ENCODE measurements at regions not wholly inside any gene's neighbourhood (a gene's known extent, or its start where the extent isn't known, plus 50 kb on each side); places are given as distances from the start of the nearest gene placed in this dataset.
"Not testable (repeated sequence)": the region's sequence is repeated elsewhere in the genome, so short reads cannot be mapped to it uniquely, and the experiment has no call there.

DNA sequence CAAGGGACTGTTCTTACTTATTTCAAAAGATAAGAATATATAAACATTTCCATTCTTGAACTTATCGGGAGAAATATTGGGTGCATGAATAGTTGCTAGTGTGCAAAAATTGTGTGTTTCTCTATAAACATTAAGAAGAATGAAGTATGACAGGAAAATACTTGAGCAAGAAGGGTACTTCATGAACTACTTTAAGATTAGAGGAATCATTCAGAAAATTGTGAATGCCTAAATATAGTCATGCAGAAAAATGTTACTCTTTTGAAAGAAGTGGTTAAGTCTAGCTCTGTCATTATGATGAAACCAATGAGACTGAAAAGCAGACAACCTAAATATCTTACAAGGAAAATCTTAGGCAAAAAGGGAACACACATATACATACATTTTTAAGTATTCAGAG, 207.8 kb upstream of the PCDH18 start:
- DNase-seq (ENCODE audit: low read depth in 3 of 3), result no peak

DNA sequence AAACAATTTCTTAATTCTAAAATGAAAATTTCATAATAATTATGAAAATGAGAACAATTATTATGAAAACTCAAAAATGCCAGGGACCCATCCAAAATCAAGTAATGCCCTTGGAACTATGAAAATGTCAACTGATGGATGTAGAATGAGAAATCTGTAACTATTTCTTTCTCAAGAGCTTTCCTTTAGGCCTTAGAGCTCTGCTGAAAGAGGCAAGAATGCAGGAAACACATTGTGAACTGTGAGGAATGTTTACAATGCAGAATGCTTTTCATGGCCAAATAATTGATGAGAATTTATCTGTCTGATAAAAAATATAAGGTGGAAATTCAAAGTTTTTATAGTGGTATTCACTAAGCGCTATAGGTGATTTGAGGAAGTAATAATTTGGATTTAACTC, 207.1 kb upstream of the PCDH18 start:
- no peak for DNase-seq (ENCODE audit: low read depth in 3 of 3)

DNA sequence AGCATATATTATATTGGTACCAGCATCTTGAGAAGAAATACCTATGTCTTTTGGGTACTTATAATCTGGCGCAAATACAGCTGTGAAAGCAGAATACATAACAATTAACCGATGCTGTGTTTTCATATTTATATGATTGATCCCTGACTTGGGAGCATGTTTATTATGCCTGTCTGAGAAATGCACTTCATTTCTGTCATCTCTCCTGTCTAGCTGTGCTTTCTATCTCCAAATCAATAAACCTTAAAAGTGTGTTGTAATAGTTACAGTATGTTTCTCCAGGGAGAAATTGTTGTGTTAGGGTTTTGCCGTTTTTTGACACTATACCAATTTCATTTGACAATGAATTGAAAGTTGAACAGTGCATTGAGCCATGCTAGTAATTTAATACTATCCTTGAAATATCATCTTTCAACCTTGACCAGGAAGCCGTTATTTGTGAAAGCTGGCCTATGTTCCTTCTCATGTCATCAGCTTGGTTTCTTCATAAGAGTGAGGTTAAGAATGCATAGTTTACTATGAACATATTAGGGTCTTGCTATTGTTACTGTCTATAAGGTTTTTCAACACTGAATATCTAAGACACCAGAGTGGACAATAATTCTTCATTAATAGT, 206.2 kb upstream of the PCDH18 start:
- DNase-seq (ENCODE audit: low read depth in 3 of 3), result no peak

DNA sequence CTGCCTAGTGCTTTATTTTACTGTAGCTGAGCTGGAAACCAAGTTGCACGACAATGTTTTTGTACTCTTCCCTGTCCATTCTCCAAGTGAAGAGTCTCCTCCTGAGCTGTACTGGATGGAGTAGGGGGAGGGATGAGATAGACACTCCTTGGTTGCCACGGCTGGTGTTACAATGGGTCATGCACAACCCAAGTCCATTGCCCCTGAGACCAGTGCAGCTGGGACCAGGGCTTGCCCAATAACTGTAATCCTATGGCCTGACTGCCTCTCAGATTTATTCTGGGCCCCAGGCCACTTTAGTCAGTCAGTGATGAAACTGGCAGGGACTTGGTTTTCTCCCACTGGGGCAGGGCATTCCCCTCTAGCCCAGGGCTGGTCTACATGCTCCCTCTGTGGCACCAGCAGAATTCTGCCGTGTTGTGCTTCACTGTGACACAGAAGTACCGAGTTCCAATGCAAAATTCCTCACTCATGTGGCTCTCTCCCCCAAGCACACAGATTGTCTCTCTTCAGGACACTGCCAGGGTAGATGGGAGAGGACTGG, 203.3 kb upstream of the PCDH18 start:
- DNase-seq (ENCODE audit: low read depth in 3 of 3), result no peak

DNA sequence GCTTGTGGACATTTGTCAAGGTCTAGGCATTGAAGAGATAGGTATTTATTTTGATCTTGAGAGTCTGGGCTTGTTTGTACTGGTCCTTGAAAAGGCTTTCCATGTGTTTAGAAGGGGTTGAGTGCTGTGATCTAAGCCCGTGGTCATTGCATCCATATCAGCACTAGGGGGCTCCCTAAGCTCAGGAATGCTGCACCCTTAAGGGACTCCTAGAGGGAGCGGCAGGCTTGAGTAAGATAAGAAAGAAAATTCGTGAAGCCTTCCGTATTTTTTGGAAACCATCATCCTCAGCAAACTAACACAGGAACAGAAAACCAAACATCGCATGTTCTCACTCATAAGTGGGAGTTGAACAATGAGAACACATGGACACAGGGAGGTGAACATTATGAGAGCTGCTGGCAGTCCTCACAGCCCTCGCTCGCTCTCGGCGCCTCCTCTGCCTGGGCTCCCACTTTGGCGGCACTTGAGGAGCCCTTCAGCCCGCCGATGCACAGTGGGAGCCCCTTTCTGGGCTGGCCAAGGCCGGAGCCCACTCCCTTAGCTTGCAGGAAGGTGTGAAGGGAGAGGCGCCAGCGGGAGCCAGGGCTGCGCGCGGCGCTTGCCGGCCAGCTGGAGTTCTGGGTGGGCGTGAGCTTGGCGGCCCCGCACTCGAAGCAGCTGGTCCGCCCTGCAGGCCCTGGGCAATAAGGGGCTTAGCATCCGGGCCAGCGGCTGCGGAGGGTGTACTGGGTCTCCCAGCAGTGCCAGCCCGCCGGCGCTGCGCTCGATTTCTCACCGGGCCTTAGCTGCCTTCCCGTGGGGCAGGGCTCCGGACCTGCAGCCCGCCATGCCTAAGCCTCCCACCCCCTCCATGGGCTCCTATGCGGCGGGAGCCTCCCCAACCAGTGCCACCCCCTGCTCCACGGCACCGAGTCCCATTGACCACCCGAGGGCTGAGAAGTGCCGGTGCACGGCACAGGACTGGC, 201.2 kb upstream of the PCDH18 start:
- not testable (repeated sequence) for DNase-seq (ENCODE audit: low read depth in 3 of 3)

DNA sequence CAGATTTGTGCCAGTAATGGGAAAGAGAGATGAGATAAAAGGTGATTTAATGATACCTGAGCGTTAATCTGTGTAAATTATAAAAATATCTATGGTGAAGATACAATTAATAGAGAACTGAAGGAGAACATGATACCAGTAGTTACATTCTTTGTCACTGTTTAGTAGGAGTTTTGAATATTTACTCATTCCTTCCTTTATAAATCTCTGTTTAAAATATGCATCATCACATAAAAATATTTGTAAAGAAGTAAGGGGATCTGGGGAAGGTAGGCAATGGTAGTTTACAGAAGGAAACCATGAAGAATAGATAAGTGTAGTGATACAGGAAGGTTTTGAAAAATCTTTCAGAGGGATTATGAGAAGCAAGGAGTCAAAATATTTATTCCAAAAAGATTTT, 190.6 kb upstream of the PCDH18 start:
- no peak for DNase-seq (ENCODE audit: low read depth in 3 of 3)

DNA sequence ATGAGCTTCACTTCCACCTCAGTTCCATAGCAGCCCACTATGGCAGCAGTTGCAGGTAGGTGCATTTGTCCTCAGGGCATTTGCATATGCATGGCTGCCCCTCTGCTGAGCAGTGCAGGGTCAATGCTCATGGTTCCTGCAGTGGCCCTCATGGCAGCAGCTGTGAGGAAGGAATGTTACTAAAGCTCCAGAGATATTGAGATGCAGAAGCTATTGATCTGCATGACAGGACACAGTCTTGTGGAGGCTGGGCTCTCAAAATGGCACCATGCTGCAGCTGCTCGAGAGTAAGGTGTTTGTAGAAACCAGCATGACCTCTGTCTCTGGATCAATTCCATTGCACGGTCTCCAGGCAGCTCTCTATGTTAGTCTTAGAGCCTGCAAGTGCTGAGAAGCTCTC, 179.2 kb upstream of the PCDH18 start:
- no peak for DNase-seq (ENCODE audit: low read depth in 3 of 3)

DNA sequence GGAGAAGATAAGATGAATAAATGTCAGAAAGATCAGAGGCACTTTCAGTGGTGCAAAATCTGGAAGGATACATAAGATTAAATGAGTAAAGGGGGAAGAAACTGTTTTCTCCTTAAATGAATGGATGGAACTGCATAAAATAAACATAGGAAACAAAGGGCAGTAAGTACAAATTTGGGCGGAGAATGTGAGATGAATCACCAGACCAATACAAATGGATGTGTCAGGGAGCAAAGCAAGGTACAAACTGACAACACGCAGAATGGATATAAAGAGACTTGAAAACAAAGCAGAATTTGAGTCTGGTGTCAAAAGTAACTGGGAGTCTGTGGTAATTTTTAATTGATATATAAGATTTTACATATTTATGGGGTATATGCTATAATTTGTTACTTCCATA, 175.3 kb upstream of the PCDH18 start:
- DNase-seq (ENCODE audit: low read depth in 3 of 3), result no peak

DNA sequence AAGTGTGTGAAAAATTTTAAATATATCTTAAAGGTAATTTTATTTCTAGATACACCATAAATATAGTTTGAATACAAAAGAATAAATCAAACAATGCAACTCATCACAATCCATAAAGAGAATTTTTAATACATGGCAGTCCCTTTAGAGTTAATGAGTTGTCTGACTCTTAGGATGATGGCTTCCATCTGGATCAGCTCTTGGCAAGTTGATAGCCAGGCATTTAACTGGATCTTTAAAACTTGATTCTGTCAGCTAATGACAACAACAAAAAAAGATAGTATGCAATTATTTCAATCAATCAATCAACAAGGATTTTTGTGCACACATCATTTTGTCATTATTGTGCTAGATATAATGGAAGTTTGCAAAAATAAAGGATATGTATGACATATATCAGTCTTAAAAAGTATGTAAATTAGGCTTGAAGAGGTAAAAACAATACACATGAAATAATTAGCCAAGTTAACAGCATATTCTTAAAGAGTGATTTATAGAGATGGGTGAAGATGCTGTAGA, 174.9 kb upstream of the PCDH18 start:
- DNase-seq (ENCODE audit: low read depth in 3 of 3), result no peak

DNA sequence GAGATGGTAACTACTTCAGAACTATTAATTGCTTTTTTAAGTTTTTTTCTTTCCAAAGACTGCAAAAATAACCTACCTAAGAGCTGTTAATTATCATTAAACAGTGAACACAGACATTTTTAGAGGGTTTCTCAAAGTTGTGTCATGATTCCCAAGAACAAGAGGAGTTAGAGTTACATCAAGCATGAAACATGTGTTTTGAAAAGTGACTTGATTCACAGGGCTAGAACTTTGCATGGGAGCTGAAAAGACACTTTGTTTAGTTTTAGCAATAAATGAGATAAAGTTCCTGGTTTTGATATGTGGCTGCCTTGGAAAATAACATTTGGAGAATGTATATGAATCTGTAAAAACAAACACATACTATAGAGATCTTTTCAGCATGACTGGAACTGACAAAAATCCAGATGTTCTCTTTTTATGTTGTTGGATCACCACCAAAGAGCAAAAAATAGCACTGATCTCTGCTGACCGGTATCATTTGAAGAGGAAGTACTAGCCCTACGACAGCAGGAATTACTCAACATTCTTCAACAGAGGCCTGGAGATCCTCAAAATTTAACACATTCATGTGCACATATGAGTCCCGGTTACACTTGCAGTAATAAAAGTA, 173.0 kb upstream of the PCDH18 start:
- DNase-seq (ENCODE audit: low read depth in 3 of 3), result no peak

DNA sequence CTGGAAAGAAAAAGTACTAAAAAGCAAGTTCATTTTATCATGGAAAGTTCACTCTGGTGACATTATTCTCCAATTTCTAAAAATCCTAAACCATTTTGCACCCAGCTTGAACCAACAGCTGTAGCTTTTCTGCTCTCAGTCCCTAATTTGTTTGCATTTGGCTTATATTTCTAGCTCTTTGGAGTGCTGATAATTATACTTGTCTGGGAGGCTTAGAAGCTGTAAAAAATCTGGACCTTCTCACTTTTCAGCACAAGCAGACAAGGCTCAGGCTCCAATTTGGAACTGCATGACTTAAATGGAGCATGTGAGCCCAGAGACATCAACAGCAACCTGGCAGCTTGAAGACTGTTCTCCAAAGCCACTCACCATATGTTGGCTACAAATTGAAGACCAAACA, 170.9 kb upstream of the PCDH18 start:
- no peak for DNase-seq (ENCODE audit: low read depth in 3 of 3)

DNA sequence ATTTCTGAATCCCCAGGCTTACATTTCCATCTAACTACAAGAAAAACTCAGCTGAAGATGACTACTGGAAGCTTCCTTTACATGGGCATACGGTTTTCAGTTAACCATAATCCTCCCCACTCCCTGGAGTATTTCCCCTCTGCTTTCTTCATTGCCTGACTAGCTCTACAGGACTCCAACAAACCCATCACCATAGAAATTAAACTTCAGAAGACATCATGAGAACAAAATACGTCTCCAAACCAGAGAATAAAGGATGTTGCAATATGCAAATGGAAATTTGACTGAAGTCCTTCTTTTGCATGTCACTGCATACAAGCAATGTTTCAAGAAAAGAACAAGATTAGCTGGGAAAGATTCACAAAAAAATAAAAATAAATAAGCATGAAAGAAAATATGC, 170.2 kb upstream of the PCDH18 start:
- no peak for DNase-seq (ENCODE audit: low read depth in 3 of 3)

DNA sequence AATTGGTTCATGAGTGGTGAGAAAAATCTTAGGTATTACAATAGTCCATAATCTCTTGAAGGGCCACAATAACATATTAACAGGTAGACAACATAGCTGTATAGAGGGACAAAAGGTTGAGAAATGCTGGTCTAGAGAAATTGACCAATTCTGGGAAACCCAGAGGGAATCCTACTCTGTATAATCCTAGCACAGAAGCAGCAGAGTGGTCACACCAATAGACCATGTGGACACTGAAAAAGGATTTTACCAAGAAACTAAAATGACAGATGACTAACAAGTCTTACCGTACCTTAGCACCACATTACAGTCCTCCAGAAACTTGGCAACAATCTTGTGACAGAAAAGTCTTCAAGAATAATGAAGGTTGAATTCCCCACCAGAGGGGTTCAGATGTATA, 169.1 kb upstream of the PCDH18 start:
- DNase-seq (ENCODE audit: low read depth in 3 of 3), result no peak

DNA sequence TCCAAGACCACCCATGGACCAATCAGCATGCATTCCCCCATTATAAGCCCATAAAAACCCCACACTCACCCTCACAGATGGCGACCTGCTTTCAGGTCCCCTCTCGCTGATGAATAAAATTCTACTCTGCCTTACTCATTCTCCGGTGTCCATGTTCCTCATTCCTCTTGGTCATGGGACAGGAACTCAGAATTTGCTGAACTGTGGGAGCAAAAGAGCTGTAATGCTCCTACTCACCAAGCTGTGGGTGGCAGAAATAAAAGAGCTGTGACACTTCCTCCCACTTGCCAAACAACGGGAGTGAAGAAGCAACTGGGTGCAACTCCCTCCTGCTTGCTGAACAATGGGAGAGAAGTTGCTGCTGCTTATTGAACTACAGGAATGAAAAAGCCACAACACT, 168.5 kb upstream of the PCDH18 start:
- DNase-seq (ENCODE audit: low read depth in 3 of 3), result no peak

DNA sequence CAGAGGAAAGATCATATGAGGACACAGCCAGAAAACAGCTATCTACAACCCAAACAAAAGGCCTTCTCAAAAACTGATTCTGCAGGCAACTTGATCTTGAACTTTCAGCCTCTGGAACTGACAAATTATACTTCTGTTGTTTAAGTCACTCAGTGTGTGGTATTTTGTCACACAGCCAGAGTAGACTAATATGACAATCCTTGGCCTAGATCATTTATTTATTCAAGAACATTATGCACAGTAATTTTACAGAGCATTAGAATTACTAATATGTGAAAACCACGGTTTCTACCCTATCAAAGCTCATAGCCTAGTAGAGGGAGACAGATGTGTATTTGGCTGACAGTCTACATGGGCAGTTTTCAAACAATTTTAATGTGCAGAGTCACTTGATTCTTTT, 167.8 kb upstream of the PCDH18 start:
- DNase-seq (ENCODE audit: low read depth in 3 of 3), result no peak

DNA sequence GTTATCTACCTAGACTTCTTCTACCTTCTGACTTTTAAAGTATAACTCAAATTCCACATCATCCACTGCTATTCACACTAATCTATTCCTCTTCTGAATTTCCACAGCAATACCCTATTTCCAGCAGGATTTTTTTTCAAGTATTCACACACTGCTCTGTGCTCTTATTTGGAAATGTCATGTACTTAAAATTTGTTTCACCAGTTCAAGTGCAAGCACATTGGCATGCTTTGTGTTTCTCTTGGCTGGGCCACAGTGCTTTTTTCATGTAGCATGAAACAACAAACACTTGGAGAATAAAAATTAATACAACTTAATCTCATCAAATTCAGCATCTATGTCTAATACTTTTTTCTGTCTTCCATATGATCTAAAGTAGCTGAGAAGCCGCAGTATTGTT, 161.8 kb upstream of the PCDH18 start:
- DNase-seq (ENCODE audit: low read depth in 3 of 3), result no peak

DNA sequence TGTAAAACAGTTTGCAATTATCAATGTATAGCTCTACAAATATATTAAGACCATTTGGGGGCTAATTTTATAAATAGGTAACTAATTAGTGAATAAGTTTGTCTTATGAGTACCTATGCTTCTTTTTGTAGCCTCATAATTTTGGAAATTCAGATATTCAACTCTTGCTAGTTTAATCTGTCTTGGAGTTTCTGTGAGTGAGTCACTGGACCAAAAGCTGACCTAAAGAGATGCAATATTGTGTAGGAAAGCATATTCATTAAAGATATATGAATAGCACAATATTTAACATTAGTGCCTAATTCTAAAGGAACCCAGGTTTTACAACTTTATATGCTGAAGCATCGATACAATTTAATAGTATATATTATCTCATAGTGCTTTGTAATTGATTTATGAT, 161.3 kb upstream of the PCDH18 start:
- DNase-seq (ENCODE audit: low read depth in 3 of 3), result no peak

DNA sequence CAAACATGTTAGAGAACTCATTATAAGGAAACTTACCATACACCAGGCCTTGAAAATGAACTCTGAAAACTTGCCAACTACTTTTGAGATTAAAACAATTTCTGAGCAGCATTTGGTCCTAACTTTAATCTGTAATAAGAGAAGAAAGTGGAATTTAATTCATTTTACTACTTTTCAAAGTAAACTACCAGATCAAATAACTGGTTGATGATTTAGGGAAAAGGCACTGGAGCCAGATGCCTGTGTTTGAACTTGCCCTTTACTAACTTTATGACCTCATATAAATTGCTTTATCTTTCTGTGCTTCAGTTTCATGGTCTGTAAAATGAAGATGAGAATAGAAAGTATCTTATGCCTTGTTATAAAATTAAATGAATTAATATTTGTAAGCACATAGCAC, 159.9 kb upstream of the PCDH18 start:
- DNase-seq (ENCODE audit: low read depth in 3 of 3), result no peak

DNA sequence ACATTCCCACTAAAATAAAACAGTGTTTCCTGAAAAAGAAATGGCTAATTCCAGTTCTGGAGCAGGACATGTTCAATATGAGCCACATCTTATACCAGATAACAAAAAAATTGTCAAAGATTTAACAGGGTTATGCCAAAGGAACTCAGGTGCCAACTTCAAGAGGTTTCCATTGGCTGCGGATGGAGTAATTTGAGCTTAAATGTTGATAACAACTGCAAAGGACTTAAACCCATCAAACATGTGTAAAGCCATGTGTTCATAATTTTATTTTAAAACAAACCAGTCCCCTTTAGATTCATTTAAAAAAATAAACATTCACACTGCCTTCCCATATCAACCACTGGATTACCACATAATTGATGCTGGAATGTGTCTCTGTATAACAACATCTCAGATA, 156.4 kb upstream of the PCDH18 start:
- DNase-seq (ENCODE audit: low read depth in 3 of 3), result no peak

DNA sequence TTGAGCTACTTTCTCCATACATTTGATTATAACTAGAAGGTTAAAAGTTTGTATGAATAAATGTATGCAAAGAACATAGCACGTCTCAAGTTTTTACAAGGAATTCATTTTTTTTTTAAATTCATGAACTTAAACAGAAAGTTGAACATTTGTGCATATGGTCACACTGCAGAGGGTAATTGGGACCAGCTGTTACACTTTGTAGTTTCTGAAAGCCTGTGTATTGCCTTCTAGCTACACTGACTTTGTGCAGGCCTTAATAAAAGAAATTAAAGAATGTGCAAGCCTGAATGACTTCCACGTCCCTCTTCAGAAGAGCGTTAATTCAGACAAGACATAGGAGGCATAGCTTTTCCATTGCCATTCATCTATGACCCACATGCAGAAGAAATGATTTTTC, 153.1 kb upstream of the PCDH18 start:
- no peak for DNase-seq (ENCODE audit: low read depth in 3 of 3)

DNA sequence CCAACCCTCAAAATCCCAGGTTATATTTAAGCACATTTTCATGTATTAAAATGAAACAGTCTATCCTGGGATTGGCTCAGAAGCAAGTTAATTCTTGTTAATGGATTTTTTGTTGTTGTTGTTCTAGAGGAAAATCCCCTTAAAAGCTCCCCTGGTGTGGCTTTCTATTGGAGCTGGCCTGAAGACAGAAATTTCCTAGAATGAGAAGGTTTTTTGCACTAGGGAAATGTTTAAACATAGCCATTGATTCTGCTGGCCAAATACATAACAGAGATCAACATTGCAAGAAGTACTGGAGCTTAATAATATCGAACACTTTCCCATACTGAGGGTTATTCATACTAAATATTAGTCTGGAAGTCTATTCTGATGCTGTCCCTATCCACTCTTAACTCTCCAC, 148.8 kb upstream of the PCDH18 start:
- no peak for DNase-seq (ENCODE audit: low read depth in 3 of 3)

DNA sequence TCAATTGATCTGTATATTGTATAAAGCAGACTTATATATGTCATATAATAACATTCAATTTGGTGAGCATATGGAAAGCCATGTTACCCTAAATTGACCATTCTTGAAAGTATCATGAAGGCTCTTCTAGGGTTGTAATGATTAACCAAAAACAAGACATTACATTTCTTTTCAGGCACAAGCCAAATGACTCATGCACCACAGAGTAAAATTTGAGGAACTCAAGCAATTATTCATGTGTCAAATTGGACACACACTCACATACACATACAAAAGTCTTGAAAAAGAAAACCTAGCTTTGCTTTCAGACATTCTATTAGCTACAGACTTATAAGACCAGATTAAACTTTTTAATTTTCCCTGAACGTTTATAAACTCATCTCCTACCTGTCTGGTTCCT, 146.5 kb upstream of the PCDH18 start:
- no peak for DNase-seq (ENCODE audit: low read depth in 3 of 3)

DNA sequence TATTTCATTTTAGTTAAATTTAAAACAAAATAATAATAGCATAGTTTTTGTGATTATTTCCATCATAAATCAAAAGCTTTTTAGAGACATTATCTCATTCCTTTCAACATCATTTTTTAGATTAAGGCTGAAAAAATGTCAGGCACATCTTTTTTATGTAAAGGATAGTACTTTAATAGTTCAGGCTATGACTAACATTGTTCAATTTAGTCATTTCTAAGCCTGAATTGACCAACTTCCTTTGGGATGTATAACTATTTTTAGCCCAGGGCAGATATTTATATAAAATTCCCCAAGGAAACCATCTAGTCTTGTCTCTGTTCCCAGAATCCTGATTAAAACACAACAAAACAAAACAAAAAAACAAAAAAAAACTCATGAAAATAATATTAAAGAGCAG, 145.6 kb upstream of the PCDH18 start:
- DNase-seq (ENCODE audit: low read depth in 3 of 3), result no peak
